ENCODE measurements at regions not wholly inside any gene's neighbourhood (a gene's known extent, or its start where the extent isn't known, plus 50 kb on each side); places are given as distances from the start of the nearest gene placed in this dataset.

DNA sequence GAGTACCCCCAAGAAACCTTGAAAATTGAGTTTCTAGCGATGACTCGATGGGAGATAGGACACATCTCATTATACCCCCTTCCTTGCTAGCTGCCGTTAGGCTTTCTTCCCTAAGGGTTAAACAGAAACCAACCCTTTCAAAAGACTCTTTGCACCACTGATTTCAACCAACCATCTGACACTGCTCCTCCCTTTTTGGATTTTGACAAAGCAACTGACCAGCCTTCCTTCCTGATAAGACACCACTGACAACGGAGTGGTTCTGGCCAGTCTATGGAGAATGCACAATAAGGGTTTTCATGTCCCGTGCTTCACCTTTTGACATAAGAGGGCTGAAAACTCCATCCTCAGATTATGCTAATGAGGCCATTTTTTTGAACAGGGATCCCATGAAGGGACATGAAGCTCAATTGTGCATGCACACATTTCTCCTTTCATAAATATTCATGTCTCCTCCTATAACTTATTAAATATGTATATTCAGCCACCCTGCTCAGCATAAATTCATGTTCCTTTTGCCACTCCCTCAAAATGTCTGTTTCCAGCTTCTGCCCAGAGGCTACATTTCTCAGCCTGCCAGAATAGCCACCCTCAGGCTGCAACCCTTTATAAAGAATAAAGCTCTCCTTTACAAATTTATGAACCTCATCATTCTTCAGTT, 52.8 kb upstream of the SLC35F5 start:
- WGBS (ENCODE audit: low lambda C conversion rate) = 29% methylated on average over 5 of the region's 5 CpGs
- no peaks in the 10 kb centered on the region for H4K20me1 ChIP-seq (ENCODE audit: insufficient read depth)
- no peak overlapping the region for H3K4me2 ChIP-seq
- CTCF ChIA-PET = no interaction called here
- H3K79me2 ChIP-seq (ENCODE audit: insufficient read depth) = no peaks in the 10 kb centered on the region
- no peak overlapping the region for H3K27ac ChIP-seq (ENCODE audit: low read depth in 2 of 2, low read length in 1 of 2)
- no peaks in the 10 kb centered on the region for H3K27me3 ChIP-seq (ENCODE audit: insufficient read depth)
- no peak for DNase-seq
- POLR2A ChIA-PET = no interaction called here
- H3K9ac ChIP-seq = no peak overlapping the region
- H3K4me1 ChIP-seq (ENCODE audit: control insufficient read depth in 1 of 2, insufficient read depth in 2 of 2, low read depth in 1 of 2, low read length in 1 of 2) = no peaks in the 10 kb centered on the region
- no peaks in the 10 kb centered on the region; the same call in 1 of the 2 replicates for H3K9me2 ChIP-seq
- no peak overlapping the region for H3K4me3 ChIP-seq (ENCODE audit: low read depth in 2 of 2, low read length in 1 of 2)
- H2AFZ ChIP-seq (ENCODE audit: low read depth) = no peak overlapping the region
- no peaks in the 10 kb centered on the region for H3K36me3 ChIP-seq (replicated peaks in 1 of 2; ENCODE audit: control insufficient read depth in 1 of 2, insufficient read depth in 2 of 2, low read length in 1 of 2)
- TF ChIP-seq GATA2 (CRISPR knock-in tag; IDR thresholded peaks at IDR 0.05) = no peak
- TF ChIP-seq JUND (IDR thresholded peaks at IDR 0.05) = no peak
- no peak for TF ChIP-seq NFIC (IDR thresholded peaks at IDR 0.05; ENCODE audit: borderline replicate concordance)
- no peak for TF ChIP-seq TAF1 (IDR thresholded peaks at IDR 0.05; ENCODE audit: borderline replicate concordance, low read depth, low read length)
- TF ChIP-seq, protein P1, sequence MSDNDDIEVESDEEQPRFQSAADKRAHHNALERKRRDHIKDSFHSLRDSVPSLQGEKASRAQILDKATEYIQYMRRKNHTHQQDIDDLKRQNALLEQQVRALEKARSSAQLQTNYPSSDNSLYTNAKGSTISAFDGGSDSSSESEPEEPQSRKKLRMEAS (IDR thresholded peaks at IDR 0.05; ENCODE audit: low read depth) = no peak
- TF ChIP-seq, protein P2, sequence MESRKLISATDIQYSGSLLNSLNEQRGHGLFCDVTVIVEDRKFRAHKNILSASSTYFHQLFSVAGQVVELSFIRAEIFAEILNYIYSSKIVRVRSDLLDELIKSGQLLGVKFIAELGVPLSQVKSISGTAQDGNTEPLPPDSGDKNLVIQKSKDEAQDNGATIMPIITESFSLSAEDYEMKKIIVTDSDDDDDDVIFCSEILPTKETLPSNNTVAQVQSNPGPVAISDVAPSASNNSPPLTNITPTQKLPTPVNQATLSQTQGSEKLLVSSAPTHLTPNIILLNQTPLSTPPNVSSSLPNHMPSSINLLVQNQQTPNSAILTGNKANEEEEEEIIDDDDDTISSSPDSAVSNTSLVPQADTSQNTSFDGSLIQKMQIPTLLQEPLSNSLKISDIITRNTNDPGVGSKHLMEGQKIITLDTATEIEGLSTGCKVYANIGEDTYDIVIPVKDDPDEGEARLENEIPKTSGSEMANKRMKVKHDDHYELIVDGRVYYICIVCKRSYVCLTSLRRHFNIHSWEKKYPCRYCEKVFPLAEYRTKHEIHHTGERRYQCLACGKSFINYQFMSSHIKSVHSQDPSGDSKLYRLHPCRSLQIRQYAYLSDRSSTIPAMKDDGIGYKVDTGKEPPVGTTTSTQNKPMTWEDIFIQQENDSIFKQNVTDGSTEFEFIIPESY (IDR thresholded peaks at IDR 0.05; ENCODE audit: borderline replicate concordance, low read depth) = no peak
- no peak for TF ChIP-seq RXRA (IDR thresholded peaks at IDR 0.05; ENCODE audit: borderline replicate concordance, low read depth)
- TF ChIP-seq, protein P3, sequence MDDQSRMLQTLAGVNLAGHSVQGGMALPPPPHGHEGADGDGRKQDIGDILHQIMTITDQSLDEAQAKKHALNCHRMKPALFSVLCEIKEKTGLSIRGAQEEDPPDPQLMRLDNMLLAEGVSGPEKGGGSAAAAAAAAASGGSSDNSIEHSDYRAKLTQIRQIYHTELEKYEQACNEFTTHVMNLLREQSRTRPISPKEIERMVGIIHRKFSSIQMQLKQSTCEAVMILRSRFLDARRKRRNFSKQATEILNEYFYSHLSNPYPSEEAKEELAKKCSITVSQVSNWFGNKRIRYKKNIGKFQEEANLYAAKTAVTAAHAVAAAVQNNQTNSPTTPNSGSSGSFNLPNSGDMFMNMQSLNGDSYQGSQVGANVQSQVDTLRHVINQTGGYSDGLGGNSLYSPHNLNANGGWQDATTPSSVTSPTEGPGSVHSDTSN (IDR thresholded peaks at IDR 0.05) = no peak
- no peak for TF ChIP-seq CHD2 (IDR thresholded peaks at IDR 0.05; ENCODE audit: low read length, partially characterized antibody)
- TF ChIP-seq TCF12 (IDR thresholded peaks at IDR 0.05) = no peak
- TF ChIP-seq SMC3 (IDR thresholded peaks at IDR 0.05; ENCODE audit: low read depth, low read length) = no peak
- no peak for TF ChIP-seq RCOR1 (IDR thresholded peaks at IDR 0.05; ENCODE audit: low read length)
- TF ChIP-seq FOXM1 (IDR thresholded peaks at IDR 0.05; ENCODE audit: low read depth) = no peak
- TF ChIP-seq, protein P4, sequence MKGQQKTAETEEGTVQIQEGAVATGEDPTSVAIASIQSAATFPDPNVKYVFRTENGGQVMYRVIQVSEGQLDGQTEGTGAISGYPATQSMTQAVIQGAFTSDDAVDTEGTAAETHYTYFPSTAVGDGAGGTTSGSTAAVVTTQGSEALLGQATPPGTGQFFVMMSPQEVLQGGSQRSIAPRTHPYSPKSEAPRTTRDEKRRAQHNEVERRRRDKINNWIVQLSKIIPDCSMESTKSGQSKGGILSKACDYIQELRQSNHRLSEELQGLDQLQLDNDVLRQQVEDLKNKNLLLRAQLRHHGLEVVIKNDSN (IDR thresholded peaks at IDR 0.05; ENCODE audit: borderline replicate concordance, low read depth) = no peak
- TF ChIP-seq SIN3A (IDR thresholded peaks at IDR 0.05; ENCODE audit: borderline replicate concordance, low read depth, low read length) = no peak
- TF ChIP-seq, protein P5, sequence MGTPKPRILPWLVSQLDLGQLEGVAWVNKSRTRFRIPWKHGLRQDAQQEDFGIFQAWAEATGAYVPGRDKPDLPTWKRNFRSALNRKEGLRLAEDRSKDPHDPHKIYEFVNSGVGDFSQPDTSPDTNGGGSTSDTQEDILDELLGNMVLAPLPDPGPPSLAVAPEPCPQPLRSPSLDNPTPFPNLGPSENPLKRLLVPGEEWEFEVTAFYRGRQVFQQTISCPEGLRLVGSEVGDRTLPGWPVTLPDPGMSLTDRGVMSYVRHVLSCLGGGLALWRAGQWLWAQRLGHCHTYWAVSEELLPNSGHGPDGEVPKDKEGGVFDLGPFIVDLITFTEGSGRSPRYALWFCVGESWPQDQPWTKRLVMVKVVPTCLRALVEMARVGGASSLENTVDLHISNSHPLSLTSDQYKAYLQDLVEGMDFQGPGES (IDR thresholded peaks at IDR 0.05; ENCODE audit: low read depth, low read length) = no peak
- no peak for TF ChIP-seq POLR2AphosphoS5 (IDR thresholded peaks at IDR 0.05; ENCODE audit: low read depth, low read length)
- H3K9me3 ChIP-seq = no peaks in the 10 kb centered on the region
- H3F3A ChIP-seq (replicated peaks; ENCODE audit: insufficient read depth) = no peaks in the 10 kb centered on the region
